Psoas muscle (tissue), 7 donors: ENCODE measurements at regions not wholly inside any gene's neighbourhood (a gene's known extent, or its start where the extent isn't known, plus 50 kb on each side); places are given as distances from the start of the nearest gene placed in this dataset.
"Not testable (repeated sequence)": the region's sequence is repeated elsewhere in the genome, so short reads cannot be mapped to it uniquely, and the experiment has no call there.

Experiments used
- ATAC-seq, 4 donors: fragments of 200-7000 bp; cut with Tn5 transposase; one replicate each; pipeline ENCODE4 v1.9.1; 2020; ENCODE audit warnings: moderate library complexity in 3 of 4, mild to moderate bottlenecking in 2 of 4
- DNase-seq, 2 donors: peaks; one replicate each; pipeline ENCODE4 v3.0.0-alpha.2; 2020
- H3K27ac ChIP-seq: fragments of 200-600 bp; one replicate; pipeline ENCODE4 v1.8.0; 2022
- H3K27me3 ChIP-seq, 3 donors: fragments of 200-600 bp in 1 of 3; one replicate each; pipeline versions ENCODE4 v1.6.1 to v1.8.0; 2013 to 2022; ENCODE audit warnings: low read length in 2 of 3, mild to moderate bottlenecking in 2 of 3, moderate library complexity in 1 of 3; ENCODE audit not compliant: insufficient read depth in 3 of 3
- H3K36me3 ChIP-seq, 2 donors: fragments of 200-600 bp in 1 of 2; one replicate each; pipeline versions ENCODE4 v1.6.1 to v1.8.0; 2013 to 2022; ENCODE audit warnings: low read depth in 1 of 2, mild to moderate bottlenecking in 1 of 2, moderate library complexity in 1 of 2; ENCODE audit not compliant: insufficient read depth in 1 of 2
- H3K4me1 ChIP-seq: fragments of 200-600 bp; one replicate; pipeline ENCODE4 v1.8.0; 2022
- H3K4me3 ChIP-seq: fragments of 200-600 bp; one replicate; pipeline ENCODE4 v1.8.0; 2022; ENCODE audit warnings: mild to moderate bottlenecking
- H3K9me3 ChIP-seq: fragments of 200-600 bp; one replicate; pipeline ENCODE4 v1.8.0; 2022
- WGBS, 3 donors: extraction: QIAGEN DNeasy Blood & Tissue Kit; methylation state at CpG; one replicate each; pipeline versions ENCODE4 v1.1.6 to v1.1.7; 2013; 5-methylcytosine and 5-hydroxymethylcytosine counted together
- intact Hi-C, 2 donors: fragments of 100-400 bp; cut with DNase I; formaldehyde crosslinking; loops; one replicate each; pipeline versions ENCODE4 v1.11.0 to v1.14.2; 2022
- TF ChIP-seq, protein P1 (sequence below): fragments of 200-600 bp; IDR thresholded peaks from one replicate; pipeline ENCODE4 v1.8.0; 2022; ENCODE audit warnings: antibody characterized with exemption
- donor health status: healthy with polysubstance abuse.
- donor health status: DM: no; HTN: no; CAD: no; lungs with moderate emphysema.
- donor health status: Bipolar disorder and iron deficiency.
- donor health status: healthy.
- donor health status: DM: yes; HTN: yes; CAD: no.
- donor health status: DM: no; HTN: no; CAD: no.
- donor health status: DM: yes; HTN: yes; CAD: no.

DNA sequence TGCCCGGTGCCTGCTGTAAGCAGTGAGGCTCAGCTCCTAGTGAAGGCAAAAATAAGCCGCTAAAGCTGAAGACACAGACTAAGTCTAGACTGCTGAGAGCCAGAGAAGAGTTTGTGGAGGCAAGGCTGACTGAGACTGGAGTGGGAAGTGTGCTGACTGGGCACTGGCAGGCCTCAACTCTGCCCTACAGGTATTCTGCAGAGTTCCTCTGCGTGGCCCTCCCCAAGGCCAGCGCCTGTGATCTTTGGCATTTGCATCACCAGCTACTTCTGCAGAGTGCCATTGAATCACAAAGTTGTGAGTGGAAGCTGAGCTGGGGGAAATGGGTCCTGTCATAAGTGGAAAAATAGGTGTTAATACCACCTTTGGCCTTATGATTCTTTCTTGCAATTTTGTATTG is 905.7 kb downstream of the PLA2G4A start:
- ATAC-seq: no peak
- H3K27me3 ChIP-seq: no peaks in the 10 kb centered on the region
- no peaks in the 10 kb centered on the region for H3K9me3 ChIP-seq
- H3K4me3 ChIP-seq: no peak overlapping the region
- peak in 1 of 2 donors; percentile 23 for DNase-seq
- no peaks in the 10 kb centered on the region for H3K4me1 ChIP-seq
- H3K27ac ChIP-seq: no peak overlapping the region
- intact Hi-C loops: no loop called here
- WGBS, 3 donors: 78 to 89% (median 81%) methylated on average over 4 of the region's 4 CpGs
- TF ChIP-seq, protein P1, sequence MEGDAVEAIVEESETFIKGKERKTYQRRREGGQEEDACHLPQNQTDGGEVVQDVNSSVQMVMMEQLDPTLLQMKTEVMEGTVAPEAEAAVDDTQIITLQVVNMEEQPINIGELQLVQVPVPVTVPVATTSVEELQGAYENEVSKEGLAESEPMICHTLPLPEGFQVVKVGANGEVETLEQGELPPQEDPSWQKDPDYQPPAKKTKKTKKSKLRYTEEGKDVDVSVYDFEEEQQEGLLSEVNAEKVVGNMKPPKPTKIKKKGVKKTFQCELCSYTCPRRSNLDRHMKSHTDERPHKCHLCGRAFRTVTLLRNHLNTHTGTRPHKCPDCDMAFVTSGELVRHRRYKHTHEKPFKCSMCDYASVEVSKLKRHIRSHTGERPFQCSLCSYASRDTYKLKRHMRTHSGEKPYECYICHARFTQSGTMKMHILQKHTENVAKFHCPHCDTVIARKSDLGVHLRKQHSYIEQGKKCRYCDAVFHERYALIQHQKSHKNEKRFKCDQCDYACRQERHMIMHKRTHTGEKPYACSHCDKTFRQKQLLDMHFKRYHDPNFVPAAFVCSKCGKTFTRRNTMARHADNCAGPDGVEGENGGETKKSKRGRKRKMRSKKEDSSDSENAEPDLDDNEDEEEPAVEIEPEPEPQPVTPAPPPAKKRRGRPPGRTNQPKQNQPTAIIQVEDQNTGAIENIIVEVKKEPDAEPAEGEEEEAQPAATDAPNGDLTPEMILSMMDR: no peak
- H3K36me3 ChIP-seq: no peaks in the 10 kb centered on the region

DNA sequence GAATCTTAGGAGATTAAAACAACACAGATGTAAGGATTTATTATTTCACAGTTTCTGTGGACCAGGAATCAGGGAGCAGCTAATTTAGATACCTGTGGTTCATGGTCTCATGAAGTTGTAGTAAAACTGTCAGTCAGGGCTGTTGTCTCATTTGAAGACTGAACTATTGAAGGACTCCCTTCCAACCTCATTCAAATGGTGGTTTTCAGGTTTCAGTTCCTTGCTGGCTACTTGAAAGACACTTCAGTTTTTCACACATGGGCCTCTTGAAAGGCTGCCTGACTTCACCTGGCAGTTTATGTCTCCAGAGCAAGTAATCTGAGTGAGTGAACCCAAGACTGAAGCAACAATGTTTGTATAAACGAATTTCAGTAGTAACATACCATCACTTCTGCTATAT is 915.9 kb downstream of the PLA2G4A start:
- intact Hi-C loops: no loop called here
- no peak for ATAC-seq
- TF ChIP-seq, protein P1: no peak
- H3K27me3 ChIP-seq: no peaks in the 10 kb centered on the region
- H3K36me3 ChIP-seq: no peaks in the 10 kb centered on the region
- 52 to 61% (median 54%) methylated on average over 1 of the region's 1 CpG for WGBS, 3 donors
- peaks cover 4% of the 10 kb centered on the region for H3K9me3 ChIP-seq
- no peak overlapping the region for H3K27ac ChIP-seq
- no peaks in the 10 kb centered on the region for H3K4me1 ChIP-seq
- no peak overlapping the region for H3K4me3 ChIP-seq
- no peak for DNase-seq

DNA sequence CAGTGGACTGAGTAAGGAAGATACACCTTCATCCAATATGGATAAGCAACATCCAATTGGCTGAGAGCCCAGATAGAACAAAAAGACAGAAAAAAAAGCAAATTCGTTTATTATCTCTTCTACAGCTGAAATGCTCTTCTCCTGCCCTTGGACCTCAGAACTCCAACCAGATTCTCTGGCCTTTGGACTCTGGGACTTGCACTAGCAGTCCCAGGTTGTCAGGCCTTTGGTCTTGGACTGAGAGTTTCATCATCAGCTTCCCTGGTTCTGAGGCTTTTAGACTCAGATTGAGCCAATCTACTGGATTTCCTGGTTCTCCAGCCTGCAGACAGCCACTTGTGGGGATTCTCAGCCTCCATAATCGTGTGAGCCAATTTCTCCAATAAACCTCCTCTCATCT is 926.8 kb downstream of the PLA2G4A start:
- ATAC-seq (no peak), DNase-seq (no peak)
- WGBS, 3 donors: 60 to 64% (median 61%) methylated on average over 2 of the region's 2 CpGs
- Histone ChIP-seq H3K27ac (no peak overlapping the region), H3K4me3 (no peak overlapping the region), H3K4me1 (no peaks in the 10 kb centered on the region), H3K27me3 (no peaks in the 10 kb centered on the region), H3K9me3 (peaks cover 5% of the 10 kb centered on the region), H3K36me3 (no peaks in the 10 kb centered on the region)
- intact Hi-C loops: no loop called here
- TF ChIP-seq, protein P1: no peak

DNA sequence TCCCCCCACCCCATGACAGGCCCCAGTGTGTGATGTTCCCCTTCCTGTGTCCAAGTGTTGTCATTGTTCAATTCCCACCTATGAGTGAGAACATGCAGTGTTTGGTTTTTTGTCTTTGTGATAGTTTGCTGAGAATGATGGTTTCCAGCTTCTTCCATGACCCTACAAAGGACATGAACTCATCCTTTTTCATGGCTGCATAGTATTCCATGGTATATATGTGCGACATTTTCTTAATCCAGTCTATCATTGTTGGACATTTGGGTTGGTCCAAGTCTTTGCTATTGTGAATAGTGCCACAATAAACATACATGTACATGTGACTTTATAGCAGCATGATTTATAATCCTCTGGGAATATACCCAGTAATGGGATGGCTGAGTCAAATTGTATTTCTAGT is 927.9 kb downstream of the PLA2G4A start:
- H3K27me3 ChIP-seq, H3K9me3 ChIP-seq, H3K4me3 ChIP-seq, H3K27ac ChIP-seq, DNase-seq, H3K36me3 ChIP-seq, H3K4me1 ChIP-seq, ATAC-seq, intact Hi-C loops: not testable (repeated sequence)
- WGBS, 3 donors: 88 to 100% (median 98%) methylated on average over 1 of the region's 1 CpG

DNA sequence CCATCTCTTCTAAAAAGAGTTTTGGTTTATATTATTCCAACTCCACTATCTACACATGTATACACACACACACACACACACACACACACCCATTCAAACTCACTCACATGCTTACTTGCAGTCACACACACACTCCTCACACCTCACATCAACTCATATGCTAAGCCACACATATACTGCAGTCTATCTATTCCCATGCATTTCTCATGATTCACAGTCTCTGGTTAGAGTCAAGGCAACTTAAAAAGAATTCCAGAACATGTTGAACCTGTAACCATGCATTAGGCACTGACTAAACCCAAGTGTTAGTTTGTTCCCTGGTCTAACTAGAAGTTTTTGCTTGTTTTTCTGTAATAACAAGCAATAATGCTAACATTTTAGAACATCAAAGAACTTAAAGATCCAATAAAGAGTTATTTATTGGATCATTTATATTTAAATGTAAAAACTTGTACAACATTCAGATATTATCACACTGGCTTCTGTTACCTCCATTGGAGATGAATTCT is 931.1 kb downstream of the PLA2G4A start:
- intact Hi-C loops: no loop called here
- DNase-seq: no peak
- no peaks in the 10 kb centered on the region for H3K4me1 ChIP-seq
- no peaks in the 10 kb centered on the region for H3K36me3 ChIP-seq
- no peak overlapping the region for H3K27ac ChIP-seq
- H3K4me3 ChIP-seq: no peak overlapping the region
- H3K27me3 ChIP-seq: no peaks in the 10 kb centered on the region
- no peak for ATAC-seq
- H3K9me3 ChIP-seq: peaks cover 5% of the 10 kb centered on the region
- TF ChIP-seq, protein P1: no peak
